Cardiac muscle cell (in vitro differentiated cells and primary cell): ENCODE measurements at regions not wholly inside any gene's neighbourhood (a gene's known extent, or its start where the extent isn't known, plus 50 kb on each side); places are given as distances from the start of the nearest gene placed in this dataset.

Experiments
- DNase-seq, 2 donors: peaks; one replicate each; pipeline versions ENCODE4 v3.0.0 to v3.0.0-alpha.2; 2010 to 2017; ENCODE audit warnings: low read depth in 1 of 2, low spot score in 1 of 2
- H3K27ac ChIP-seq: fragments of 200-600 bp; sonication (generic); 2 replicates; pipeline ENCODE4 v1.5.1; 2016
- H3K27me3 ChIP-seq: fragments of 200-600 bp; sonication (generic); 2 replicates; pipeline ENCODE4 v1.6.0; 2016; ENCODE audit warnings: control low read depth
- H3K36me3 ChIP-seq: fragments of 200-600 bp; sonication (generic); 2 replicates; pipeline ENCODE4 v1.5.1; 2016; ENCODE audit warnings: control low read depth
- H3K4me1 ChIP-seq: fragments of 200-600 bp; sonication (generic); 2 replicates; pipeline ENCODE4 v1.8.1; 2017; ENCODE audit warnings: low read depth, mild to moderate bottlenecking, mixed run types
- H3K4me3 ChIP-seq: fragments of 200-600 bp; sonication (generic); 2 replicates; pipeline ENCODE4 v1.5.1; 2016; ENCODE audit warnings: mild to moderate bottlenecking
- H3K9me3 ChIP-seq: fragments of 200-600 bp; sonication (generic); 2 replicates; pipeline ENCODE4 v1.5.1; 2017; ENCODE audit warnings: low read depth, mild to moderate bottlenecking, control low read depth
- TF ChIP-seq, protein P1 (sequence below): IDR thresholded peaks from 2 replicates; pipeline ENCODE4 v1.5.1; 2012; ENCODE audit warnings: low read depth, mild to moderate bottlenecking, low read length

DNA sequence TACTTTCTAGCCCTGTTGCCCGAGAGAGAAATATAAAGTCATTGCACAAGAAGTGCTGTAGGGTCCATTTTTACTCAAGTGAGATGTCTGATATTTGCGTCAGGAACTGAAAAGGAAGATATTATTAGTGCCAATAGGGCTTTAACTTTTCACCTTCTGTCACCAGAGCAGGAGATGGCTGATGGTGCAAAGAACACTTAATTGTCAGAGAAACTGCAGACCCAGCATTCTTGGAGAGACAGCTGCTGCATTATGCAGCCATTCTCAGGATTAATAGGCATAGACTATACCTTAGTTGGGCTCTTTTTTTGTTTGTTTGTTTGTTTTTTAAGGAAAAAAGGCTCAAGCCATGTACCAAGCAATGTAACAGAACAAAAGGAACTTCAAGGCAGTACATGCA lies 179.4 kb downstream of the RPS12 start:
- Histone ChIP-seq H3K27ac (no peak overlapping the region), H3K9me3 (no peaks in the 10 kb centered on the region), H3K36me3 (no peaks in the 10 kb centered on the region), H3K4me3 (no peak overlapping the region), H3K27me3 (no peaks in the 10 kb centered on the region), H3K4me1 (peaks cover 5% of the 10 kb centered on the region)
- DNase-seq, result no peak
- TF ChIP-seq, protein P1, sequence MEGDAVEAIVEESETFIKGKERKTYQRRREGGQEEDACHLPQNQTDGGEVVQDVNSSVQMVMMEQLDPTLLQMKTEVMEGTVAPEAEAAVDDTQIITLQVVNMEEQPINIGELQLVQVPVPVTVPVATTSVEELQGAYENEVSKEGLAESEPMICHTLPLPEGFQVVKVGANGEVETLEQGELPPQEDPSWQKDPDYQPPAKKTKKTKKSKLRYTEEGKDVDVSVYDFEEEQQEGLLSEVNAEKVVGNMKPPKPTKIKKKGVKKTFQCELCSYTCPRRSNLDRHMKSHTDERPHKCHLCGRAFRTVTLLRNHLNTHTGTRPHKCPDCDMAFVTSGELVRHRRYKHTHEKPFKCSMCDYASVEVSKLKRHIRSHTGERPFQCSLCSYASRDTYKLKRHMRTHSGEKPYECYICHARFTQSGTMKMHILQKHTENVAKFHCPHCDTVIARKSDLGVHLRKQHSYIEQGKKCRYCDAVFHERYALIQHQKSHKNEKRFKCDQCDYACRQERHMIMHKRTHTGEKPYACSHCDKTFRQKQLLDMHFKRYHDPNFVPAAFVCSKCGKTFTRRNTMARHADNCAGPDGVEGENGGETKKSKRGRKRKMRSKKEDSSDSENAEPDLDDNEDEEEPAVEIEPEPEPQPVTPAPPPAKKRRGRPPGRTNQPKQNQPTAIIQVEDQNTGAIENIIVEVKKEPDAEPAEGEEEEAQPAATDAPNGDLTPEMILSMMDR, result no peak

- no peak overlapping the region for H3K4me3 ChIP-seq
- no peak overlapping the region for H3K27ac ChIP-seq
- no peak for DNase-seq
- TF ChIP-seq, protein P1, result no peak
- H3K27me3 ChIP-seq, result no peaks in the 10 kb centered on the region
- no peaks in the 10 kb centered on the region for H3K36me3 ChIP-seq
- peaks cover 5% of the 10 kb centered on the region for H3K4me1 ChIP-seq
- no peaks in the 10 kb centered on the region for H3K9me3 ChIP-seq
Observed at GRCh38 chr6:132995009-132995408, 180.6 kb downstream of the RPS12 start.

- no peak overlapping the region for H3K27ac ChIP-seq
Observed at GRCh38 chr6:132995432-132995831, 181.1 kb downstream of the RPS12 start.

GRCh38 chr6:132998418-132998817 lies 184.0 kb downstream of the RPS12 start:
- Histone ChIP-seq H3K27ac (no peak overlapping the region), H3K27me3 (no peaks in the 10 kb centered on the region), H3K4me3 (no peak overlapping the region), H3K4me1 (peaks cover 5% of the 10 kb centered on the region), H3K36me3 (no peaks in the 10 kb centered on the region), H3K9me3 (no peaks in the 10 kb centered on the region)
- TF ChIP-seq, protein P1, result no peak
- DNase-seq, result no peak

More at GRCh38 chr6:132995432-132995831, 181.1 kb downstream of the RPS12 start:
- no peak overlapping the region for H3K4me3 ChIP-seq
- H3K9me3 ChIP-seq, result no peaks in the 10 kb centered on the region
- H3K27me3 ChIP-seq, result no peaks in the 10 kb centered on the region
- TF ChIP-seq, protein P1, result no peak
- H3K36me3 ChIP-seq, result no peaks in the 10 kb centered on the region
- peaks cover 5% of the 10 kb centered on the region for H3K4me1 ChIP-seq
- no peak for DNase-seq

- no peak overlapping the region for H3K4me3 ChIP-seq
- TF ChIP-seq, protein P1, result no peak
- H3K27me3 ChIP-seq, result no peaks in the 10 kb centered on the region
- H3K27ac ChIP-seq, result no peak overlapping the region
- no peak for DNase-seq
- H3K36me3 ChIP-seq, result no peaks in the 10 kb centered on the region
- H3K9me3 ChIP-seq, result no peaks in the 10 kb centered on the region
- no peaks in the 10 kb centered on the region for H3K4me1 ChIP-seq
Observed at GRCh38 chr6:133001040-133001565, 186.7 kb downstream of the RPS12 start.
